ENCODE measurements at regions not wholly inside any gene's neighbourhood (a gene's known extent, or its start where the extent isn't known, plus 50 kb on each side); places are given as distances from the start of the nearest gene placed in this dataset.

DNA sequence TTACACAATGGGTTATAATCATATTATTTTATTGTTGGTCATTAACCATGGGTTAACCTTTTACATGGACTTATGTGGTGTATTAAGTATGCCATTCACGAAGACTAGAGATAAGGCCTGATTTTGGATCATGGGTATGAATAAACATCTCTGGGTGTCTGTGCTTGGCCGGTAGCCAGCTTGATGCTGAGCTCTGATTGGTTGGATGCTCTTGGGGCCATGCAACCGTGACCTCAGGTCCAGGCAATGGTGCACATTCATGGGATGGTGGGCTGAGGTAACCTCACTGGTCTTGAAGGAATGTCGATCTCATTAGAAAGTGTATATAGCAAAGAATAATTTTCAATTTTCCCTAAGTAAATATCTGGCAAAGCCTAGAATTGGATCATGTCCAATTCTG, 158.2 kb upstream of the IL12B start:
- TF ChIP-seq CTCF (IDR thresholded peaks at IDR 0.05) = no peak
- no peak for TF ChIP-seq POLR2A (IDR thresholded peaks at IDR 0.05)
